HEK293 (cell line): ENCODE measurements at regions not wholly inside any gene's neighbourhood (a gene's known extent, or its start where the extent isn't known, plus 50 kb on each side); places are given as distances from the start of the nearest gene placed in this dataset.

Experiments used
- BCL11B ChIP-seq: fragments of 450-650 bp; formaldehyde crosslinking; IDR thresholded peaks from 2 replicates; pipeline ENCODE4 v1.5.1; 2016; ENCODE audit warnings: low read depth, missing biosample characterization, missing genetic modification characterization
- CTCF ChIP-seq: fragments of 450-650 bp; formaldehyde crosslinking; IDR thresholded peaks from 2 replicates; pipeline ENCODE4 v1.5.1; 2016; ENCODE audit warnings: missing biosample characterization, missing genetic modification characterization
- HOXA7 ChIP-seq: sonication (generic); formaldehyde crosslinking; IDR thresholded peaks from 2 replicates; pipeline ENCODE4 v1.8.1; 2022; ENCODE audit warnings: missing genetic modification reagents, borderline replicate concordance
- OSR2 ChIP-seq: fragments of 450-650 bp; formaldehyde crosslinking; IDR thresholded peaks from 2 replicates; pipeline ENCODE4 v1.5.1; 2016; ENCODE audit warnings: missing biosample characterization, missing genetic modification characterization
- TRIM28 ChIP-seq: IDR thresholded peaks from 2 replicates; pipeline ENCODE4 v1.6.1; 2011; ENCODE audit warnings: low read length, control low read depth, borderline replicate concordance
- ZNF175 ChIP-seq: fragments of 450-650 bp; formaldehyde crosslinking; IDR thresholded peaks from 2 replicates; pipeline ENCODE4 v1.5.1; 2016; ENCODE audit warnings: missing biosample characterization, missing genetic modification characterization
- ZNF394 ChIP-seq: fragments of 450-650 bp; formaldehyde crosslinking; IDR thresholded peaks from 2 replicates; pipeline ENCODE4 v1.5.1; 2016; ENCODE audit warnings: missing biosample characterization, missing genetic modification characterization, mild to moderate bottlenecking, moderate library complexity, borderline replicate concordance
- ZNF473 ChIP-seq: fragments of 450-650 bp; formaldehyde crosslinking; IDR thresholded peaks from 2 replicates; pipeline ENCODE4 v1.5.1; 2017; ENCODE audit warnings: missing biosample characterization, missing genetic modification characterization
- ZNF521 ChIP-seq: fragments of 450-650 bp; formaldehyde crosslinking; IDR thresholded peaks from 2 replicates; pipeline ENCODE4 v1.5.1; 2017; ENCODE audit warnings: missing biosample characterization, mild to moderate bottlenecking, missing genetic modification characterization
- ZNF555 ChIP-seq: fragments of 450-650 bp; formaldehyde crosslinking; conservative IDR thresholded peaks from 2 replicates; pipeline ENCODE4 v1.5.1; 2017; ENCODE audit warnings: missing biosample characterization, mild to moderate bottlenecking, missing genetic modification characterization, inconsistent platforms
- ZNF561 ChIP-seq: fragments of 450-650 bp; IDR thresholded peaks from 2 replicates; pipeline ENCODE4 v1.5.1; 2018; ENCODE audit warnings: missing biosample characterization, missing genetic modification characterization, borderline replicate concordance
- TF ChIP-seq, protein P1 (sequence below): fragments of 450-650 bp; formaldehyde crosslinking; IDR thresholded peaks from 2 replicates; pipeline ENCODE4 v1.5.1; 2016; ENCODE audit warnings: missing biosample characterization, missing genetic modification characterization
- TF ChIP-seq, protein P2 (sequence below): fragments of 450-650 bp; formaldehyde crosslinking; IDR thresholded peaks from 2 replicates; pipeline ENCODE4 v1.5.1; 2016; ENCODE audit warnings: missing biosample characterization, missing genetic modification characterization
- TF ChIP-seq, protein P3 (sequence below): fragments of 450-650 bp; formaldehyde crosslinking; IDR thresholded peaks from 2 replicates; pipeline ENCODE4 v1.5.1; 2016; ENCODE audit warnings: missing biosample characterization, missing genetic modification characterization

DNA sequence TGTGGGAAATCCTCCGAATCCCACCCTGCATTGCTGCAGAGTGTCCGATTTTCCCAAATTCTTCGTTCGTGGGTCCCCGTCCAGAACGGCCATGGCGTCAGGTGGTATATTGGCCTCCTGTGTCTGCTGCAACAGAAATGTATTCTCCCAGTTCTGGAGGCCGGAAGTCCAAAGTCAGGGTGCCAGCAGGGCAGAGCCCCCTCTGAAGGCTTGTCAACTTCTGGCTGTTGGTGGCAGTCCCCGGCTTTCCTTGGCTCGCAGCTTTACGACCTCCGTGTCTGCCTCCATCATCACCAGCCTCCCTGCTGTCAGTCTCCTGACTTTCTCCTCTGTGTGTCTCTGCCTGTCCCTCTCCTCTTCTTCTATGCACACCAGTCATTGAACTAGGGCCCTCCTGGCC lies 142.1 kb upstream of the FOXF1 start:
- TF ChIP-seq, protein P1, sequence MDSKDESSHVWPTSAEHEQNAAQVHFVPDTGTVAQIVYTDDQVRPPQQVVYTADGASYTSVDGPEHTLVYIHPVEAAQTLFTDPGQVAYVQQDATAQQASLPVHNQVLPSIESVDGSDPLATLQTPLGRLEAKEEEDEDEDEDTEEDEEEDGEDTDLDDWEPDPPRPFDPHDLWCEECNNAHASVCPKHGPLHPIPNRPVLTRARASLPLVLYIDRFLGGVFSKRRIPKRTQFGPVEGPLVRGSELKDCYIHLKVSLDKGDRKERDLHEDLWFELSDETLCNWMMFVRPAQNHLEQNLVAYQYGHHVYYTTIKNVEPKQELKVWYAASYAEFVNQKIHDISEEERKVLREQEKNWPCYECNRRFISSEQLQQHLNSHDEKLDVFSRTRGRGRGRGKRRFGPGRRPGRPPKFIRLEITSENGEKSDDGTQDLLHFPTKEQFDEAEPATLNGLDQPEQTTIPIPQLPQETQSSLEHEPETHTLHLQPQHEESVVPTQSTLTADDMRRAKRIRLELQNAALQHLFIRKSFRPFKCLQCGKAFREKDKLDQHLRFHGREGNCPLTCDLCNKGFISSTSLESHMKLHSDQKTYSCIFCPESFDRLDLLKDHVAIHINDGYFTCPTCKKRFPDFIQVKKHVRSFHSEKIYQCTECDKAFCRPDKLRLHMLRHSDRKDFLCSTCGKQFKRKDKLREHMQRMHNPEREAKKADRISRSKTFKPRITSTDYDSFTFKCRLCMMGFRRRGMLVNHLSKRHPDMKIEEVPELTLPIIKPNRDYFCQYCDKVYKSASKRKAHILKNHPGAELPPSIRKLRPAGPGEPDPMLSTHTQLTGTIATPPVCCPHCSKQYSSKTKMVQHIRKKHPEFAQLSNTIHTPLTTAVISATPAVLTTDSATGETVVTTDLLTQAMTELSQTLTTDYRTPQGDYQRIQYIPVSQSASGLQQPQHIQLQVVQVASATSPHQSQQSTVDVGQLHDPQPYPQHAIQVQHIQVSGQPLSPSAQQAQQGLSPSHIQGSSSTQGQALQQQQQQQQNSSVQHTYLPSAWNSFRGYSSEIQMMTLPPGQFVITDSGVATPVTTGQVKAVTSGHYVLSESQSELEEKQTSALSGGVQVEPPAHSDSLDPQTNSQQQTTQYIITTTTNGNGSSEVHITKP (tag by site-specific recombination), result no peak
- no peak for TF ChIP-seq CTCF (tag by site-specific recombination)
- no peak for TF ChIP-seq ZNF561 (tag by site-specific recombination)
- TF ChIP-seq ZNF521 (tag by site-specific recombination), result no peak
- TF ChIP-seq BCL11B, result no peak
- TF ChIP-seq ZNF473, result no peak
- TF ChIP-seq HOXA7, result no peak
- TF ChIP-seq OSR2 (tag by site-specific recombination), result no peak
- no peak for TF ChIP-seq ZNF175 (tag by site-specific recombination)
- no peak for TF ChIP-seq ZNF555 (tag by site-specific recombination)
- TF ChIP-seq, protein P2, sequence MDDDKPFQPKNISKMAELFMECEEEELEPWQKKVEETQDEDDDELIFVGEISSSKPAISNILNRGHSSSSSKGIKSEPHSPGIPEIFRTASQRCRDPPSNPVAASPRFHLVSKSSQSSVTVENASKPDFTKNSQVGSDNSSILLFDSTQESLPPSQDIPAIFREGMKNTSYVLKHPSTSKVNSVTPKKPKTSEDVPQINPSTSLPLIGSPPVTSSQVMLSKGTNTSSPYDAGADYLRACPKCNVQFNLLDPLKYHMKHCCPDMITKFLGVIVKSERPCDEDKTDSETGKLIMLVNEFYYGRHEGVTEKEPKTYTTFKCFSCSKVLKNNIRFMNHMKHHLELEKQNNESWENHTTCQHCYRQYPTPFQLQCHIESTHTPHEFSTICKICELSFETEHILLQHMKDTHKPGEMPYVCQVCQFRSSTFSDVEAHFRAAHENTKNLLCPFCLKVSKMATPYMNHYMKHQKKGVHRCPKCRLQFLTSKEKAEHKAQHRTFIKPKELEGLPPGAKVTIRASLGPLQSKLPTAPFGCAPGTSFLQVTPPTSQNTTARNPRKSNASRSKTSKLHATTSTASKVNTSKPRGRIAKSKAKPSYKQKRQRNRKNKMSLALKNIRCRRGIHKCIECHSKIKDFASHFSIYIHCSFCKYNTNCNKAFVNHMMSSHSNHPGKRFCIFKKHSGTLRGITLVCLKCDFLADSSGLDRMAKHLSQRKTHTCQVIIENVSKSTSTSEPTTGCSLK, result no peak
- no peak for TF ChIP-seq ZNF394 (tag by site-specific recombination)
- TF ChIP-seq TRIM28, result no peak
- TF ChIP-seq, protein P3, sequence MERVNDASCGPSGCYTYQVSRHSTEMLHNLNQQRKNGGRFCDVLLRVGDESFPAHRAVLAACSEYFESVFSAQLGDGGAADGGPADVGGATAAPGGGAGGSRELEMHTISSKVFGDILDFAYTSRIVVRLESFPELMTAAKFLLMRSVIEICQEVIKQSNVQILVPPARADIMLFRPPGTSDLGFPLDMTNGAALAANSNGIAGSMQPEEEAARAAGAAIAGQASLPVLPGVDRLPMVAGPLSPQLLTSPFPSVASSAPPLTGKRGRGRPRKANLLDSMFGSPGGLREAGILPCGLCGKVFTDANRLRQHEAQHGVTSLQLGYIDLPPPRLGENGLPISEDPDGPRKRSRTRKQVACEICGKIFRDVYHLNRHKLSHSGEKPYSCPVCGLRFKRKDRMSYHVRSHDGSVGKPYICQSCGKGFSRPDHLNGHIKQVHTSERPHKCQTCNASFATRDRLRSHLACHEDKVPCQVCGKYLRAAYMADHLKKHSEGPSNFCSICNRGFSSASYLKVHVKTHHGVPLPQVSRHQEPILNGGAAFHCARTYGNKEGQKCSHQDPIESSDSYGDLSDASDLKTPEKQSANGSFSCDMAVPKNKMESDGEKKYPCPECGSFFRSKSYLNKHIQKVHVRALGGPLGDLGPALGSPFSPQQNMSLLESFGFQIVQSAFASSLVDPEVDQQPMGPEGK, result no peak
